Inferior parietal cortex (tissue), 1 donor: ENCODE measurements at regions not wholly inside any gene's neighbourhood (a gene's known extent, or its start where the extent isn't known, plus 50 kb on each side); places are given as distances from the start of the nearest gene placed in this dataset.
A peak's percentile ranks its signal among the peaks of the same experiment; 100 is the strongest.

Experiments used
- DNase-seq: peaks from one replicate; pipeline ENCODE4 v3.0.0-alpha.2; 2016; ENCODE audit errors: extremely low spot score

DNA sequence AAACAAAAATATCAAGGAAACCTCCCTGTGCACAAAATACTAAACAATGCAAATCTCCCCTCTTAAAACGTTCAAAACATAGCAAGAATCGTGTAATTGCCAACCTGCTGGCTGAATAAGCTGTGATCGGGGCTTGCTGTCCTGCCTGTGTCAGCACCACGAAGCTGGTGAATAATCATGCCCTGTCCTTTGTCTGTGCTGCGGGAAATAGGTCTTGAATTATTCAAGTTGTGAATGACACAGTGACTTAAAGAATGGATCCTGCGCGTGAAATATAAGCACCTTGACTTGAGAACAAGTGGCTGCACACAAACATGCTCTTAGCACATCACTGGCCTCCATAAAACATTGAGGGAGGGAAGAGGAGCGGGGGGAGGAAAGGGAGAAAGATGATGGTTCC, 130.2 kb downstream of the OAT start:
- no peak for DNase-seq

DNA sequence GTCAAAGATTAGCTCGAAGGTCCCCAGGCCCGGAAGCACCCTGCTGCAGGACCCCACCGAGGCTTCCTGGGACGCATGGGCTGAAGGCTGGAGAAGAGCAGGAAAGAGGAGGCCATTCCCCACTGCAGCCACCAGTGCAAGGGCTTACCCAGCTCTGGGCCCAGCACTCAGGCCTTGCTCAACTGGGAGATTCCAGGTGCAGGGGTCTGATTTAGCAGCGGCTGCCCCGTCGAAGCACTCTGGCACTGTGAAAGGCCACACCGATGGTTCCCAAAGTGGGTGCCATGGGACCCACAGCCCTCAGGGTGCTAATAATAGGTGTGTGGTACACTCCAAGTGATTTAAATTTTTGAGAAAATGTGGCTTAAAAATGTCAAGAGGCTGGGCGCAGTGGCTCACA, 130.9 kb downstream of the OAT start:
- DNase-seq: no peak

DNA sequence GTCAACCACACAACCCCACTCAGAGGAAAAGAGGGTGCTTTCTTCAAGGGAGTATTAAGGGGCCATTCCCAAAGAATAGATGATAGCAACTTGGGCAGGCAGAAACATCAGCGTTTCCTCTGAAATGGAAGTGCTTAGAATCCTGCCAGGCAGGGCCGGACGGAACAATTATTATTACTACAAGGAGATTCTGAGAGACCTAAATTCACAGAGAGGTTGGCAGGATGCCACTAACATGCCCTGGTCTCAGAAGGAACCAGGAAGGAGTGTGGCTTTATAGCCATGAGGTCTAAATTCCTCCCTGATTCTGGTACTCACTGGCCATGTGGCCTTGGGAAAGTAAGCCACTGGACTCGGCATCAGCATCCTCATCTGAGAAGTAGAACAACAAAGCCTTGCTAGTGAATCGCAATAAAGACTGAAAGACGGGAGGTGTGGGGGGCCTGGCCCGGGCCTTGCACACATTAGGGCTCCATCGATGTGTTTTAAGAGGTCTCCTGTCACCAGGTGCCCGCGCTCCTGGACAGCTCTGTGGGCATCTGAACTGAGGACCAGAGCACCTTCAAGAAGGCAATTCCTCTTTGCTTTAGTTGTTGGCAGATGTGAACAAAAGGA, 131.5 kb downstream of the OAT start:
- no peak for DNase-seq

DNA sequence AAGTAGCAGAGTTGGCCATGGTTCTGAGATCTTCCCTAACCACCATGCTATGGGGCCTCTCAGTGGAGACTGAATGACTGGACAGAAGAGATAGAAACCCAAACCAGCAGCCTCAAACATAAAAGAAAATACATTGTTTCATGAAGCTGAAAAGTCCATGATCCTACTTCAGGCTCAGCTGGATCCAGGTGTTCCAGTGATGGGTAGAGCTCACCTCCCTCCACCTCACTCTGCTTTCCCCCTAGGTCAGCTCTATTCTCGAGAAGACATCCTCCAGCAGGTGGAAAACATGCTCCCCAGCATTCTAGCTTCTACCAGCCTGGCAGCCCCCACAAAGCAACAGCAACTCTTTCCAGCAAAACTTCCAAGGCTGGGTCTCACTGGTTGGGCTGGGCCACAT, 132.1 kb downstream of the OAT start:
- no peak for DNase-seq

DNA sequence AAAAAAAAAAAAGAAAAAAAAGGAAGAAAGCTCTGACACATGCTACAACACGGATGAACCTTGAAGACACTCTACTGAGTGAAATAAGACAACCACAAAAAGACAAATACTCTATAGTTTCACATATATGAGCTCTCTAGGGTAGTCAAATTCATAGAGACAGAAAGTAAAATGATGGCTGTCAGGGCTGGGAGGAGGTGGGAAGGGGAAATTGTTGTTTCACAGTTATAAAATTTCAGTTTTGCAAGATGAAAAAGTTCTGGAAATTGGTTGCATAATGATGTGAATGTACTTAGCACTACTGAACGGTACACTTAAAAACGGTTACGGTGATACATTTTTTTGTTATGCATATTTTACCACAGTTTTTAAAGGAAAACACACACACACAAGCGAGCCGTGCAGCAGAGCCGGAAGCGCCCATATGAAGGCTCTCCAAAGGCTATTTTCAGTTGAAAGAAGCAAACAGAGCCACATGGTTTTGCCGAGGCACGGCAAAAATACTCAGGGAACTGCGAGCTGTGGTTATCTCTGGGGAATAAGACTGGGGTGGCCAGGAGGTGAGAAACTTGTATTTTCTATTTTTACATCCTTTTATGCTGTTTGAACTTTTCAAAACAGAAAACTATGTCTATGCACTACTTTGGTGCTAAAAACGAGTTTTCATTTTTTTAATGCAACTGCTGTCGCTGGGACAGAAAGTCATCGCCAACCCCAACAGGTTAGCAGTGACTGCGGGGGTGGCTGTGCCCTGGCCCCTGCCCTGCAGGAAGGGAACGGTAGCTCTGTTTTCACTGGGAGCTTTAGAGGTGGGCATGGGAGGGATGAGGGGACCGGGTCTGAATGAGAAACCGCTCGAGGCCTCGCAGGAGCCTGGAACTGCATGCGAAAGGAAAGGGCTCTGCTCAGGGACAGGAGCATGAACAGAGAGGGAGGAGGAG, 132.9 kb downstream of the OAT start:
- peak; percentile 50 for DNase-seq

DNA sequence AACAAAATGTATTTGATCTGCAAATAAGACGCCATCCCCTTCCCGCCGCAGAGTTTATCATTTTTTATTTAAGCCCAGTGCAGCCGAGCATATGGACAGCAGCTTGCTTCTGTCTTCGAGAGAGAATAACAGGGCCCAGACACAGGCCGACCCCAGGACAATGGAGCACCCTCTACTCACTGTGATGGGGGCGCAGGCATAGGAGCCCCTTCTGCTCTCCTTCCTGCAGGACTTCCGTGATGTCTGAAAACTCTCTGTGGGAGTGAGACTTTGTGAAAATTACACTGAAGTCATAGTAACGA, 134.8 kb downstream of the OAT start:
- DNase-seq: no peak

DNA sequence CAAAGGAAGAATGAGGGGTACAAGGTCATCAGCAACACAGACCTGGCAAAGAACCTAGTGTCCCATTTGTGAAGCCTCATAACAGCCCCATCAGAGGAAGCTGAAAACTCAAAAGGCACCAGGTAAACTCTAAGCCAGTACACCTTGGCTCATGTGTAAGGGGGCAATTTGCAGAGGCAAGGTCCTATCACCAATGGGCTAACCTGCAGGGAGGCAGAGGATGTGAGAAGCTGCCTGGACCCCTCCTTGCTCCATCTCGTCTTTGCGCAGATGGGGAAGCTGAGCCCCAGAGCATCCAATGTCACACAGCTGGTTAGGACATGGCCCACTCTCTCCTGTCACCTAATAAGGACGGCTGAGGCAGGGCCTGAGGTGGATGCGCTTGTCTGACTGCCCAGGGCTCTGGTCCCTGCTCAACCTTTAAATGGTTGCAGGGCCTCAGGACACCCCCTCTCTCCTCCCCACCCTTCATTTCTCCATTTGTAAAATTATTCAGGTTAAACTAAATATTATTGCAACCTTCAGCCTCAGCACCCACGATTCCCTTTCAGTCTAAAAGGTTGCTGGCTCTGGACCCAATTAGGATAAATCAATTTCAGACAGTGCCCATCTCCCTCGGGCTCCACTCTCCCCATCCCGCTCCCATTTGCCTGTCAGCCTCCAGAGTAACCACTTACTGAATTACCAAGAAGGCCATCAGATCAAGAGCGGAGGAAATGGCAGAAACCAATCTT, 135.3 kb downstream of the OAT start:
- DNase-seq: no peak

DNA sequence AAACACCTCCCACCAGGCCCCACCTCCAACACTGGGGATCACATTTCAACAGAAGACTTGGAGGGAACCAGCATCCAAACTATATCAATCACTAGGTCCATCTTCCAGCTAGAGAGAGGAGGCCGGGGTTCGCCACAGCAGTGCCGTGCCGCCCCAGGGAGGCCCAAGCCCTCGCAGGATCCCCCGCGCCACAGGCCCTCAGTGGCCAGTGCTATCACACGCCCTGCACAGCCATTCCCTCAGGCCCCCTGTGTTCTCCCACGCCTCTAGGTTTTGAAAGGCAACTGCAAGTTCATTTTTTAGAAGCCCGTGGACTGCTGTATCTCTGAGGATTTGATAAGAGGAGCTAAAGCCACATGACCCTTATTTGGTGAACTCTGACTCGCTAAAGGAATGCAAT, 136.4 kb downstream of the OAT start:
- DNase-seq: no peak

DNA sequence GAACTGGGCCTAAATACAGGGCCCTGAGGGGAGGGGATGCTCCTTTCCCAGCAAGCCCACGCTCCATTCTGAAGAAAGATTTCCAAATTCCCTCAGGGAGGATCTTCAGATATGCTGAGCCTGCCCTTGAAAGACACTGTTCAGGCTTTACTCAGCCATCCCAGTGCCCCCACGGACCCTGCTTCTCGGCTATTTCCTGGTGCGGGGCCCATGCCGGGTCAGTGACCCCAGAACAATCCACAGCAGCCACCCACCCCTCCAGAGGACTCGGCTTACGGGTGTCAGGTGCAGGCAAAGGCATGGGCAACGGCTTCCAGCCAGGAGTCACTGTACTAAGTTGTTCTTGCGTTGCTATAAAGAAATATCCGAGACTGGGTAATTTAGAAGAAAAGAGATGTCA, 137.1 kb downstream of the OAT start:
- no peak for DNase-seq

DNA sequence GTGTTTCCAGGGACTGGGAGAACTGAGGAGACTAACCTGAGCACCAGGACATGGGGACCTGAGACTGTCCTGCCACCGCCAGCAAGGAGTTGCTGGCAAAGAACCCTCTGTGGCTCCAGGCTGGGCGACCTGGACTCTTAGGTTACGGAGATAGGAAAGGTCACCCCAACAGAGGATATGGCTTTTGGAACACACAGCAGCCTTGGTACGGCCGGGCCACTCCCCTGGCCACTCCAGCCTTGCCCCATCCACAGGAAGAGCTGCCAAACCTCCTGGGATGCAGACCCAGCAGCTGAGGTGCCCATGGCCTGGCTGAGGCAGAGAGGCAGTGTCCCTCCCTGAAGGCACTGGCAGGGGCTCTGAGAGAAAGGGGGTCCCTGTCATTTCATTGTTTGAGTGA, 137.8 kb downstream of the OAT start:
- no peak for DNase-seq

DNA sequence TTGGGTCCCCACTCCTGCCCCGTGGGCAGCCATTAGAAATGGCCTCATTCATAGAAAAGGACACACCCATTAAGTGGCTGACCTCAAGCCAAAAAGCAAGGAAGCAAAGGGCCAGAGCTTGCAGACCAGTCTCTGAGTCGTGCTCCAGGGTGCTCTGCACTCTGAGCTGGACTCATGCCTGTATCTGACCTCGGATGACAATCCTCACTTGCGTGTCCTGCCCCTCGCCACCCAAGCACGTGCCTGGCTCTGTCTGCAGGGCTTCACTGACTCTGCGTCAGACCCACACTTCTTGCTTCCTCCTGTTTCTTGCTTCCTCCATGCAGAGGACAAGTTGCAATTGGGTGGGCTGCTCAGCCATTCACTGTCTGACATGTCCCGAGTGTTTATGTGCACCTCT, 138.8 kb downstream of the OAT start:
- no peak for DNase-seq

DNA sequence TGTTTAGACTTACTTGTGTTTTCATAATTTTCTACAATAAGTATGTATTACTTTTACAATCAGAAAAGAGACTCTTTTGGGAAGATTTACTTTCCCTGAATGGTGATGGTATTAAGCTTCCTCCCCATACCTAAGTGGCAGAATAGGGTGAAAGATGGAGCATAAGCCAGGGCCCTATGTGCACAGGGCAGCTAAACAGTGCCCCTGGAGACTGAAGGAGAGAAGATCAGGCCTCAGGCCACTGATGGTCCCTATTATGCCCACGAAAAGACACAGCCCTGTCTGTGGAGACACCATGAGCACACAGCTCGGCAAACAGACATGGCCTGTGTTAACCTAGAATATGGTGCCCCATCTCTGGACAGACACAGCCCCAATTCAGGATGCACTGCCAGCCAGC, 139.4 kb downstream of the OAT start:
- DNase-seq: no peak

DNA sequence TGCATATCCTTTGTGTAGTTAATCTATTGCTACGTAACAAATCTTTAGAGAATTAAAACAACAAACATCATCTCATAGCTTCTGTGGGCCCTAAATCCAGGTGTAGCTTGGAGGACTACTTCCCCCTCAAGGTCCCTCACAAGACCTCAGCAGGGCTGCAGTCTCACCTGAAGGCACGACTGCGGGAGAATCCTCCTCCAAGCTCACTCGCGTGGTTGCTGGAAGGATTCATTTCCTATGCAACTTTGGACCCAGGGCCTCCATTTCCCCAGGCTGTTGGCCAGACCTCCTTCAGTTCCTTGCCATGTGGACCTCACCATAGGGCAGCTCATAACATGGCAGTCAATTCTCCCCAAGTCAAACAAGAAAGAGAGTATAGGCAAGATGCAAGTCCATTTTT, 140.4 kb downstream of the OAT start:
- no peak for DNase-seq

DNA sequence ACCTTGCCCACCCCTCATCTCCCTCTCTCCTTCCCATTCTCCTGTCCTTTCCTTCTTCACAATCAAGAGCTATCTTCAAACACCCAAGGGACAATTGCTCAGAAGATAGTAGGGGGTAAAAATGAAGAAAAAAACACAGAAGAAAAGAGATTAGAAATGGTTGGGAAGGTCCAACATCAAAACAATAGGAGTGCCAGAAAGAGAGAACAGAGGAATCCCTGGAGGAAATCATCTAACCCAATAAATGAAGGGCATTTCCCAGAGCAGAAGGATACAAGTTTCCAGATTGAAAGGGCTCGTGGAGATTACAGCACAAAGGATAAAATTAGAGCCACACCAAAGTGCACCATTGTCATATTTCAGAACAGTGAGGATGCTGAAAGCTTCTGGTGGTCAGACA, 145.6 kb downstream of the OAT start:
- no peak for DNase-seq

DNA sequence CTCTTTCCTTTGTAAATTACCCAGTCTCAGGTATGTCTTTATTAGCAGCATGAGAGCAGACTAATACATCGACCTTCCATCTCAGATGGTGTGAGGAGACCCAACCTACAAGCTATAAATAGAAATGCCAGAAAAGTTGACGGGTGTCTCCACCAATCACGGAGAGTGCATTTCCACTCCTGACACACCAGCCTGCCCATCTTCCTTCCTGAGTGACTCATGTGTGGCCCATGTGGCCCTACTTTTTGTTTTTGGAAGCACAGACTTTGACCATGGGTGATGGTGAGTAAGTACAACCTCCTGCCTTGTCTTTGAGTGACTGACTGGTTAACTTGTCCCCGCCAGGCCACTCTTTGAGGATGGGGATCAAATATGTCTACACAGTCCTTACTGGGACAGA, 147.0 kb downstream of the OAT start:
- no peak for DNase-seq

DNA sequence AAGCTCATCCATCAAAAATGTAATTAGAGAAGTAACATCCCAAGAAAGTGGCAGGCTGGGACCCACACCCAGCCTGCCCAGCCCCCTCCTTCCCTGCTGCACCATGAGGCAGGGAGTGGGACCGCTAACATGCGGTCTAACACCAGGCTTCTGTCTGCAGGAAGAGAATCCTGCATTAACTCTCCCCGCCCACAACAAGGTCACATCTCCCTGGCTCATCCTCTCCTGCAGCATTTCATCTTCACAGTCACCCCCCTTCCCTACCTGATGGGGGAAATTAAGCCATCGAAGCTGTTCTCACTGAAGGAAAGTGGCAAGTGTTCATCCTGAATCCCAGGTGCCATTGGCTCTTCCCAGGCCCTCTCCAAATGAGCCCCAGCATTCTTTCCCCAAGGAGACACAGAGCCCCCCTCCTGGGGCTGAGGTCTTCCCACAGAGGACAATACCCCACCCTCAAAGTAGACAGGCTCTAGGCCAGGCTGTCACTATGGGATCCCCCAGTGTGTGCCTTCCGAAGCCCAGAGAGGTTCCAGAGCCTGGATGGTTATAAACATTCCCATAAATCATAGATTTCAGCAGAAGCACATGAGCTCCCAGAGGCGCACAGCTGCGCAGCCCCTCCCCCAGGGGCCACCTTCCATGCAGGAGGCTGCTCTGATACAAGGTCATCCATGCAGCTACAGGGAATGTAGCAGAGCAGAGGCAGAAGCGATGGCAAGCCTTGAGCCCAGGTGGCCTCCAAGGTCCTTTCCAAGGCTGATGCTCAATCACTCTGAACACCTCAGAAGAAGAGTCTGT, 148.0 kb downstream of the OAT start:
- DNase-seq: no peak

DNA sequence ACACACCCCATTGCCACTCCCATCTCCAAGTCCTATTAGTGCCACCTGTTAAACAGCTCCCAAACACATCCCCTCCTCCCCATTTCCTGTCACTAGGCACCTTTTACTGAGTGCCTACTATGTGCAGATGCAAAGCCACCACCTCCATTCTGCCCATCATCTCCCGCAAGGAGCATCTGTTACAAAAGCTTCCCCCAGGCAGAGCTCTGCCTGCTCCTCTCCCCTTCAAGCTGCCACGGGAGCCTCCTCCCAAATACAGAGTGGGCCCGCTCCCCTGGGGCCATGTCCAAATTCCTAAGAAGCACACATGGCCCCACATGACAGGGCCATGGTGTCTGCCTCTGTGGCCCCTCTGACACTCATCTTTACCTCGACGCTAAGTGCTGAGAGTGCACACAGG, 149.7 kb downstream of the OAT start:
- DNase-seq: no peak

DNA sequence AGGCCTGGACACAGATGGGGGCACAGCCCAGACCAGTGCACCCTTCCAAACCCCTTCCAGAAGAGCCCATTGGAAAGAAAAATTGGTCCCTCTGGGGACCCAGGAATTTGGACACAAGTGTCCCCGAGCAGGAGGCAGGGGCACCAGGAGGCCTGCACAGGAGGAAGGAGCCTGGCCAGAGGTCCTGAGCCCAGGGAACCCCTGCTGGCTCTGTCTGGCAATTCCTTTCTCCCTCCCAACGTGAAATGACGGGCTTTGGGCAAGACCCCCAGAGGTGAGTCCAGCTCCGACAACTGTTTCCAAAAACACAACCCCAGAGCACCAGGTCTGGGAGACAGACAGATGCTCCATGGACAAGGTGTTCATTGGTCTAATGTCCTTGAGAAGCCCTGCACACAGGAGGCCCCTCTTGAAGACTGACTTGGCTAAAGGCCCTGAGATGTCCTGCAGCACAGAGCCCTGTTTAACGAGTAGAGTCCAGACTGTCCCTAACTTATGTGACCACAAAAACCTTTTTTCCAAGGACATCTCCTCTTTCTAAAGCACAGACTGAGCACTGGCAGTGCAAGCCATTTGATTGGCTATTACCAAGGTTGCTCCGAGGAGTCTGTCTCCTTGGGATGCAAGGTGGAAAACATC, 150.7 kb downstream of the OAT start:
- DNase-seq: no peak

DNA sequence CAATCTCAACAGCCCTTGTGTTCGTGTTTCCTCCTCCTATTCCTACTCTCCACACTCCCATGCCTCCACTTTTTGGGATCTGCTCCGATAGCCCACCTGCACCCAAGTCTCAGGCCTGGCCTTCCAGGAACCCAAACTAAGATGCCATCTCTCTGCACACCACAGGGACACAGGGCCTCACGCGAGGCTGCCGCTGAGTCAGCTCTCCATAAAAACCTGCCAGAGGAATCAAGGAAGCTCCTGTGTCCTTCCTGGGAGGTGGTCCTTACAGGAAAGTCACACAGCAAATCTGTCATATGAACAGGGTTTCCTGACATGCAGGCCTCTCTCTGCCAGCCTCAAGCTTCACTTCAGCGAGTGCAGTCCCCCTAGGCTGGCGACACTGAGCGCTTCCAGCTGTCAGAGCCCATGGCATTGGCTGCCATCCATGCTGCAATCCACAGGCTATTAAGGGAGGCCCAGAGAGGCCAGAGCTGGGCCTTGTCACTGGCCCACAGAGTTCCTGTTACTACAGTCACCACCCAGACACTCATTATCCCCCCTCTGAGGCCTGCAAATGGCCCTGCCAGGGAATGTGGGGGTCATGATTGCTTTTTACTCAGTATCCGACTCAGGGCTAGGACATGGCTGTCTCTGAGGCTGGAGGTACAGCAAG, 151.4 kb downstream of the OAT start:
- no peak for DNase-seq

DNA sequence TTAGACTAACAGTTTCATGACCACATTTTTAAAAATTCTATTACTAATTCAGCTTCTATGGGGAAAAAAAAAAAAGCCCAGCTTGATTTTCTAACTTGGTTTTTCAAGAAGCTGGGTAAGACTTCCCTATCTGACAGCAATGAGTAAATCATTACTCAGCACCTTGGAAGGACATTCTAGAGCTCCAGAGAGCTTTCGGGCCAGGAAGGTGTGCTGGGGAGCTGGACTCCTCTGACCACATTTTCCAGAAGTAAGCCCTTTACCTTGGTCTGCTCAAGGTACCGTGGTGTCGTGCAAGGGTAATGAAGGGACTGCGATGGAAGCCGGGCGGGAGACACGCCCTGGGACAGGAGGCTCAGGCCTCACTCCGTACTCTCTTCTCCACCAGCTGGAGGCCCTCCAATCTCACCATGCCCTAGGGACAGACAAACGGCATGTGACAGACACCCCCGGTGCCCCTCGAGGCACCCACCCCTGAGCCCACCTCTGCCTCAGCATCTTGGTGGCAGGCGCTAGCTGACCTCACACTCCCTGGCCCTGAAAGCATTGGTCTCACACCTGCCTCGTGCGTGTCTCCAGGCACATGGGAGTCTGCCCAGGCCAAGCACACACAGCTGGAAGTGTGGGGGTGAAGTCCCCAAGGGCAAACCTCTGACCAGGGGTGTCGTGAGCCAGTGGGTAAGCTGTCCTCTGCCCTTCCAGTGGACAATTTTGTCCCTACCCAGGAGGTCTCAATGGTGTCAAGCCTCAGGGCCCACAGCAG, 152.1 kb downstream of the OAT start:
- DNase-seq: no peak
